GM10248 (cell line): ENCODE measurements at regions not wholly inside any gene's neighbourhood (a gene's known extent, or its start where the extent isn't known, plus 50 kb on each side); places are given as distances from the start of the nearest gene placed in this dataset.

Experiments used
- CTCF ChIA-PET: fragments of 300-600 bp; sonication (Branson Sonifier 250); formaldehyde crosslinking; extraction: SDS; loops from one replicate; lab custom pipeline; 2021; ENCODE audit warnings: antibody characterized with exemption; lab: Yijun Ruan, JAX
- POLR2A ChIA-PET: fragments of 350-650 bp; sonication (Branson Sonifier 250); formaldehyde crosslinking; extraction: SDS; loops from one replicate; lab custom pipeline; 2020; ENCODE audit warnings: antibody characterized with exemption; lab: Yijun Ruan, JAX
- DNase-seq: peaks from one replicate; pipeline ENCODE4 v3.0.0; 2012; ENCODE audit errors: extremely low spot score
- CTCF ChIP-seq: IDR thresholded peaks from 2 replicates; pipeline ENCODE4 v1.5.1; 2012; ENCODE audit warnings: mild to moderate bottlenecking, low read depth; ENCODE audit errors: extremely low read depth, missing control alignments, control extremely low read depth

GRCh38 chr6:153949616-153950015, 89.4 kb upstream of the OPRM1 start:
- no peak for TF ChIP-seq CTCF
- ChIA-PET CTCF (no interaction called here), POLR2A (no interaction called here)
- no peak for DNase-seq

DNA sequence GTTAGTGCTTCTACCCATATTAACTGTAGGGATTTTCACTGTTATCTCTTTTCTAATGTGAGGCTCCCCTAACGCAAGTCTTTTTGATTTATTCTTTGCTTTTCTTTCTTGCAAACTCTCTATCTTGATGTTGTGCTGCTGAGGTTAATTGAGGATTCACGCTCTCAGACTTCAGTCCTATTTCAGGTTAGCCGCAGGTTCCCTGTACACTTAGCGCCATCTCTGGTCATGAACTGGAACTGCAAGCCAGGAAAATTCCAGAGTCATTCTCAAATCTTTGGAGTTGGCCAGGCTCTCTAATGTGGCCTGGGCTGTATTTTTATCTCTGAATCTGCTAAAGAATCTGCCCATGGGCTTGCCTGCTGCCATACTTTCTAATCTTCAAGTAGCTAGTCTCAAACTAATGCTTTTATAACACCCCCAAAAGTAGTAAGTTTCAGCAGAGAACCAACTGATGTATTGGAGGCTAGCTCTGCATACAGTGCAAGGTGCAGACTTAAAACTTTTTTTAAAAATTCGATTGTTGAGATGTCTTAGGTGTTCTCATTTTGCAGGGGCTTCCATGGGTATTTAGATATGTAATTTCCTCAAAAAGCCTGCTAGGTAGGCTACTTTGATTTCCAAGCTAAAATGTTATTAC, 91.1 kb upstream of the OPRM1 start:
- DNase-seq: peak; percentile 10
- POLR2A ChIA-PET: no interaction called here
- CTCF ChIA-PET: interaction anchor here (0.6 to 2.4 kb wide), 15 partner anchors 8 to 717 kb away, joined by 3 to 11 read pairs (median 4); no protein-coding TSS in a partner anchor
- TF ChIP-seq CTCF: peak; percentile 92

GRCh38 chr6:153944201-153944600, 94.8 kb upstream of the OPRM1 start:
- ChIA-PET CTCF (interaction anchor here (1.2 kb wide), 1 partner anchor 8 kb away, joined by 6 read pairs; no protein-coding TSS in a partner anchor), POLR2A (no interaction called here)
- TF ChIP-seq CTCF: no peak
- no peak for DNase-seq

DNA sequence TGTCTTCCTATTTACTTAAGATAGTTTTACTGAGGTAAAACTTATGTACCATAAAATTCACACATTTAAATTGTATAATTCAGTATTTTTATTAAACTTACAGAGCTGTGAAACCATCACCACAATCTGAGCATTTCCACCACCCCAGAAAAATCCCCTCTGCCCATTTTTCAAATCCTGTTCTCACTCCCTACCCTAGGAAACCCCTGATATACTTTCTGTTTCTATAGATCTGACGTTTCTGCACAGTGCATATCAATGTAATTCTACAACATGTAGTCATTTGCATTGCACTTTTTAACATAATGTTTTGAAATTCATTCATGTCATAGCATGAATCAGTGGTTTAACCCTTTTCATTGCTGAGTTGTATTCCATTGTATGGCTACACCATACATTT, 96.7 kb upstream of the OPRM1 start:
- DNase-seq: no peak
- no peak for TF ChIP-seq CTCF
- POLR2A ChIA-PET: no interaction called here
- CTCF ChIA-PET: no interaction called here

GRCh38 chr6:153941768-153942167, 97.3 kb upstream of the OPRM1 start:
- ChIA-PET POLR2A (no interaction called here), CTCF (no interaction called here)
- DNase-seq: no peak
- TF ChIP-seq CTCF: no peak

DNA sequence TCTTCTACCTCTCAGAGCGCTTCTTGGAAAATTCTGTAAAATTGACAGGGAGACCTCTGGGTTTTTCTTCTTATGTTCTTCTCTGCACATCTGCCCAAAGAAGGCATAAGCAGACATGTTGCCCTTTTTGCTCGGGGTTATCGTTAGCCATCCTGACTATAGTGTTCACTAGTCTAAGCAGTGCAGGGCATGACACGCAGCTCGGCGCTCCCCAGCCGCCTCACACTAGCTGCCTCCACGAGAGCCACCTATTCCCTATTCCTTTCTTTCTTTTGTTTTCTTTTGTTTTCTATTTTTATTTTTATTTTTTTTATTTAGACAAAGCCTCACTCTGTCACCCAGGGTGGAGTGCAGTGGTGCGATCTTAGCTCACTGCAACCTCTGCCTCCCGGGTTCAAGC, 100.2 kb upstream of the OPRM1 start:
- DNase-seq: no peak
- TF ChIP-seq CTCF: no peak
- ChIA-PET CTCF (interaction anchor here (1.7 kb wide), 1 partner anchor 10 kb away, joined by 10 read pairs; no protein-coding TSS in a partner anchor), POLR2A (no interaction called here)

GRCh38 chr6:153931431-153931830, 107.6 kb upstream of the OPRM1 start:
- TF ChIP-seq CTCF: no peak
- ChIA-PET CTCF (interaction anchor here (0.7 to 1.1 kb wide), 2 partner anchors 17 to 29 kb away, joined by 3 read pairs; no protein-coding TSS in a partner anchor), POLR2A (no interaction called here)
- DNase-seq: no peak
